ENCODE measurements at regions not wholly inside any gene's neighbourhood (a gene's known extent, or its start where the extent isn't known, plus 50 kb on each side); places are given as distances from the start of the nearest gene placed in this dataset.

DNA sequence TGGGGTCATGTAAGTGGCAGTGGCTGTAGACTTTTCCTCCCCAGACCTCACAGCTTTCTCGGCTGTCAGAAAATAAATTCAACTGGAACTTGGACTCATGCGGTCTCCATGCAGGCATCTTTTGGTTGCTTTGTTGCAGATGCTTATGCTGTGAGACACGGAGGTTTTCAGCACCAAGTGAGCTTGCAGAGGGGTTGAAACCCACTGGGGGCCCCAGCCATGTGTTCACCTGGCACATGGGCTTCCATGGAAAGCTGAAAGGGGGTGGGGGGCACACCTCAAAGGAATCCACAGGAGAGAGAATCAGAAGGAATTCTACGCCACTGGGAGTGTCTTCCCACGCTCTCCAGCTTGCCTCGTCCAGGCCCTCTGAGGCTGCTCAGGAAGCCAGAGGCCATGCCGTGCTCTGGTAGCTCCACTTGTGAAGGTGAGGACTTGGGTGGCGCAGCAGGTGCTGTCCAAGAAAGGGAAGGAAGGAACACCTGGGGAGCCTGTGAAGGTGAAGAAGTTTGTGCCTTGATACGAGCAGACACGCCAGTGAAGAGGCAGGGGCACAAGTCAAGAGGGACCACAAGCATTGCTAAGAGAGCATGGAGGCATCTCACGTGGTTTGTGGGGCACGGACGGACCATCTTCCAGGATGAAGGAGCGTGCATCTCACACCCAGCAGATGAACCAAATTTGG lies 134.3 kb upstream of the PMEPA1 start (continued):
- TF ChIP-seq, protein P1, sequence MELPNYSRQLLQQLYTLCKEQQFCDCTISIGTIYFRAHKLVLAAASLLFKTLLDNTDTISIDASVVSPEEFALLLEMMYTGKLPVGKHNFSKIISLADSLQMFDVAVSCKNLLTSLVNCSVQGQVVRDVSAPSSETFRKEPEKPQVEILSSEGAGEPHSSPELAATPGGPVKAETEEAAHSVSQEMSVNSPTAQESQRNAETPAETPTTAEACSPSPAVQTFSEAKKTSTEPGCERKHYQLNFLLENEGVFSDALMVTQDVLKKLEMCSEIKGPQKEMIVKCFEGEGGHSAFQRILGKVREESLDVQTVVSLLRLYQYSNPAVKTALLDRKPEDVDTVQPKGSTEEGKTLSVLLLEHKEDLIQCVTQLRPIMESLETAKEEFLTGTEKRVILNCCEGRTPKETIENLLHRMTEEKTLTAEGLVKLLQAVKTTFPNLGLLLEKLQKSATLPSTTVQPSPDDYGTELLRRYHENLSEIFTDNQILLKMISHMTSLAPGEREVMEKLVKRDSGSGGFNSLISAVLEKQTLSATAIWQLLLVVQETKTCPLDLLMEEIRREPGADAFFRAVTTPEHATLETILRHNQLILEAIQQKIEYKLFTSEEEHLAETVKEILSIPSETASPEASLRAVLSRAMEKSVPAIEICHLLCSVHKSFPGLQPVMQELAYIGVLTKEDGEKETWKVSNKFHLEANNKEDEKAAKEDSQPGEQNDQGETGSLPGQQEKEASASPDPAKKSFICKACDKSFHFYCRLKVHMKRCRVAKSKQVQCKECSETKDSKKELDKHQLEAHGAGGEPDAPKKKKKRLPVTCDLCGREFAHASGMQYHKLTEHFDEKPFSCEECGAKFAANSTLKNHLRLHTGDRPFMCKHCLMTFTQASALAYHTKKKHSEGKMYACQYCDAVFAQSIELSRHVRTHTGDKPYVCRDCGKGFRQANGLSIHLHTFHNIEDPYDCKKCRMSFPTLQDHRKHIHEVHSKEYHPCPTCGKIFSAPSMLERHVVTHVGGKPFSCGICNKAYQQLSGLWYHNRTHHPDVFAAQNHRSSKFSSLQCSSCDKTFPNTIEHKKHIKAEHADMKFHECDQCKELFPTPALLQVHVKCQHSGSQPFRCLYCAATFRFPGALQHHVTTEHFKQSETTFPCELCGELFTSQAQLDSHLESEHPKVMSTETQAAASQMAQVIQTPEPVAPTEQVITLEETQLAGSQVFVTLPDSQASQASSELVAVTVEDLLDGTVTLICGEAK (IDR thresholded peaks at IDR 0.05; ENCODE audit: borderline replicate concordance), result no peak
- TF ChIP-seq NFXL1 (IDR thresholded peaks at IDR 0.05; ENCODE audit: borderline replicate concordance), result no peak

DNA sequence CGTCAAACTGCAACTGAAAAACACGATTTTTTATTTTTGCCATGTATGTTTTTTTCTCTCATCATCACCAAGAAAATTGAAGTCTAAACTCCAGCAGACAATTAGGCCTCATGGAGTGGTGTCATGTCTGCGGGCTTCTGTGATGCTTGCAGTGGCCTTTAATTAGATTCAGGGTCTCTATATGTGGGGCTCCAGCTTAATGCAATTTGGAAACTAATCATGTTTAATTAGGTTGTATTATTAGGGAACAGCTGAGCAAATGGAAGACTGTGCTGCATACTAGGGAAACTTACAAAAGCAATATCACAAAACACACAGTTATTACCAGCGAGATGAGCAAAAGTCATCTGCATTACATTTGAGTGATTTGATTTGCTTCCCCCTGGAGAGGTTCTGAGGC lies 132.9 kb upstream of the PMEPA1 start:
- no TSS peak for BruUV-seq (replicated peaks)
- Histone ChIP-seq H3K9me3 (replicated peaks; ENCODE audit: control insufficient read depth, insufficient read depth, low read length) (no peaks in the 10 kb centered on the region), H3K4me3 (no peak overlapping the region), H3K9ac (ENCODE audit: control insufficient read depth, insufficient read depth, low read length) (no peak overlapping the region), H3K27ac (ENCODE audit: control insufficient read depth, insufficient read depth) (no peak overlapping the region), H2AFZ (ENCODE audit: control insufficient read depth, low read depth, low read length) (no peak overlapping the region), H4K20me1 (ENCODE audit: control insufficient read depth, insufficient read depth) (no peaks in the 10 kb centered on the region), H3K4me2 (ENCODE audit: control insufficient read depth, insufficient read depth) (no peak overlapping the region), H3K27me3 (replicated peaks in 1 of 2; ENCODE audit: control insufficient read depth in 2 of 2, insufficient read depth in 2 of 2, low read length in 1 of 2) (peaks cover 0 to 5% of the 10 kb centered on the region in 2 experiments; a peak in 2 of 4 replicates), H3K79me2 (ENCODE audit: control insufficient read depth, insufficient read depth, low read length) (no peaks in the 10 kb centered on the region), H3K4me1 (ENCODE audit: control insufficient read depth, insufficient read depth, low read length) (no peaks in the 10 kb centered on the region), H3K36me3 (ENCODE audit: control insufficient read depth in 2 of 2, insufficient read depth in 2 of 2, low read length in 1 of 2) (no peaks in the 10 kb centered on the region)
- FAIRE-seq (no peak), DNase-seq (ENCODE audit: low read depth, low spot score) (no peak), ATAC-seq (no peak)
- in situ Hi-C loops (cut with MboI), result no loop called here
- intact Hi-C loops (cut with micrococcal nuclease; ENCODE audit: unreplicated experiment), result no loop called here
- WGBS (ENCODE audit: insufficient coverage, insufficient replicate concordance, low lambda C conversion rate, missing lambda C conversion rate), result 33% methylated on average over 4 of the region's 4 CpGs
- CTCF ChIA-PET, result no interaction called here
- RAD21 ChIA-PET (ENCODE audit: unreplicated experiment), result no interaction called here
- SMC1A ChIA-PET (ENCODE audit: uncharacterized antibody, unreplicated experiment), result interaction anchor here (1.1 kb wide), 1 partner anchor 11 kb away, joined by 3 read pairs; no protein-coding TSS in a partner anchor
- POLR2A ChIA-PET, result no interaction called here
- TF ChIP-seq WRNIP1 (IDR thresholded peaks at IDR 0.05; ENCODE audit: borderline replicate concordance, low read depth, low read length) (no peak), MTA3 (IDR thresholded peaks at IDR 0.05; ENCODE audit: borderline replicate concordance, low read length) (no peak), RFX5 (IDR thresholded peaks at IDR 0.05; ENCODE audit: low read depth, low read length) (no peak), ZNF217 (IDR thresholded peaks at IDR 0.05) (no peak)
- TF ChIP-seq, protein P2, sequence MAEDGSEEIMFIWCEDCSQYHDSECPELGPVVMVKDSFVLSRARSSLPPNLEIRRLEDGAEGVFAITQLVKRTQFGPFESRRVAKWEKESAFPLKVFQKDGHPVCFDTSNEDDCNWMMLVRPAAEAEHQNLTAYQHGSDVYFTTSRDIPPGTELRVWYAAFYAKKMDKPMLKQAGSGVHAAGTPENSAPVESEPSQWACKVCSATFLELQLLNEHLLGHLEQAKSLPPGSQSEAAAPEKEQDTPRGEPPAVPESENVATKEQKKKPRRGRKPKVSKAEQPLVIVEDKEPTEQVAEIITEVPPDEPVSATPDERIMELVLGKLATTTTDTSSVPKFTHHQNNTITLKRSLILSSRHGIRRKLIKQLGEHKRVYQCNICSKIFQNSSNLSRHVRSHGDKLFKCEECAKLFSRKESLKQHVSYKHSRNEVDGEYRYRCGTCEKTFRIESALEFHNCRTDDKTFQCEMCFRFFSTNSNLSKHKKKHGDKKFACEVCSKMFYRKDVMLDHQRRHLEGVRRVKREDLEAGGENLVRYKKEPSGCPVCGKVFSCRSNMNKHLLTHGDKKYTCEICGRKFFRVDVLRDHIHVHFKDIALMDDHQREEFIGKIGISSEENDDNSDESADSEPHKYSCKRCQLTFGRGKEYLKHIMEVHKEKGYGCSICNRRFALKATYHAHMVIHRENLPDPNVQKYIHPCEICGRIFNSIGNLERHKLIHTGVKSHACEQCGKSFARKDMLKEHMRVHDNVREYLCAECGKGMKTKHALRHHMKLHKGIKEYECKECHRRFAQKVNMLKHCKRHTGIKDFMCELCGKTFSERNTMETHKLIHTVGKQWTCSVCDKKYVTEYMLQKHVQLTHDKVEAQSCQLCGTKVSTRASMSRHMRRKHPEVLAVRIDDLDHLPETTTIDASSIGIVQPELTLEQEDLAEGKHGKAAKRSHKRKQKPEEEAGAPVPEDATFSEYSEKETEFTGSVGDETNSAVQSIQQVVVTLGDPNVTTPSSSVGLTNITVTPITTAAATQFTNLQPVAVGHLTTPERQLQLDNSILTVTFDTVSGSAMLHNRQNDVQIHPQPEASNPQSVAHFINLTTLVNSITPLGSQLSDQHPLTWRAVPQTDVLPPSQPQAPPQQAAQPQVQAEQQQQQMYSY (CRISPR knock-in tag; IDR thresholded peaks at IDR 0.05), result no peak
- TF ChIP-seq, protein P3, sequence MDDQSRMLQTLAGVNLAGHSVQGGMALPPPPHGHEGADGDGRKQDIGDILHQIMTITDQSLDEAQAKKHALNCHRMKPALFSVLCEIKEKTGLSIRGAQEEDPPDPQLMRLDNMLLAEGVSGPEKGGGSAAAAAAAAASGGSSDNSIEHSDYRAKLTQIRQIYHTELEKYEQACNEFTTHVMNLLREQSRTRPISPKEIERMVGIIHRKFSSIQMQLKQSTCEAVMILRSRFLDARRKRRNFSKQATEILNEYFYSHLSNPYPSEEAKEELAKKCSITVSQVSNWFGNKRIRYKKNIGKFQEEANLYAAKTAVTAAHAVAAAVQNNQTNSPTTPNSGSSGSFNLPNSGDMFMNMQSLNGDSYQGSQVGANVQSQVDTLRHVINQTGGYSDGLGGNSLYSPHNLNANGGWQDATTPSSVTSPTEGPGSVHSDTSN (IDR thresholded peaks at IDR 0.05; ENCODE audit: insufficient replicate concordance, low read depth, low read length), result no peak
- TF ChIP-seq, protein P4, sequence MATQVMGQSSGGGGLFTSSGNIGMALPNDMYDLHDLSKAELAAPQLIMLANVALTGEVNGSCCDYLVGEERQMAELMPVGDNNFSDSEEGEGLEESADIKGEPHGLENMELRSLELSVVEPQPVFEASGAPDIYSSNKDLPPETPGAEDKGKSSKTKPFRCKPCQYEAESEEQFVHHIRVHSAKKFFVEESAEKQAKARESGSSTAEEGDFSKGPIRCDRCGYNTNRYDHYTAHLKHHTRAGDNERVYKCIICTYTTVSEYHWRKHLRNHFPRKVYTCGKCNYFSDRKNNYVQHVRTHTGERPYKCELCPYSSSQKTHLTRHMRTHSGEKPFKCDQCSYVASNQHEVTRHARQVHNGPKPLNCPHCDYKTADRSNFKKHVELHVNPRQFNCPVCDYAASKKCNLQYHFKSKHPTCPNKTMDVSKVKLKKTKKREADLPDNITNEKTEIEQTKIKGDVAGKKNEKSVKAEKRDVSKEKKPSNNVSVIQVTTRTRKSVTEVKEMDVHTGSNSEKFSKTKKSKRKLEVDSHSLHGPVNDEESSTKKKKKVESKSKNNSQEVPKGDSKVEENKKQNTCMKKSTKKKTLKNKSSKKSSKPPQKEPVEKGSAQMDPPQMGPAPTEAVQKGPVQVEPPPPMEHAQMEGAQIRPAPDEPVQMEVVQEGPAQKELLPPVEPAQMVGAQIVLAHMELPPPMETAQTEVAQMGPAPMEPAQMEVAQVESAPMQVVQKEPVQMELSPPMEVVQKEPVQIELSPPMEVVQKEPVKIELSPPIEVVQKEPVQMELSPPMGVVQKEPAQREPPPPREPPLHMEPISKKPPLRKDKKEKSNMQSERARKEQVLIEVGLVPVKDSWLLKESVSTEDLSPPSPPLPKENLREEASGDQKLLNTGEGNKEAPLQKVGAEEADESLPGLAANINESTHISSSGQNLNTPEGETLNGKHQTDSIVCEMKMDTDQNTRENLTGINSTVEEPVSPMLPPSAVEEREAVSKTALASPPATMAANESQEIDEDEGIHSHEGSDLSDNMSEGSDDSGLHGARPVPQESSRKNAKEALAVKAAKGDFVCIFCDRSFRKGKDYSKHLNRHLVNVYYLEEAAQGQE (IDR thresholded peaks at IDR 0.05; ENCODE audit: low read depth, low read length), result no peak

All from GM12878 (cell line).